ENCODE measurements at regions not wholly inside any gene's neighbourhood (a gene's known extent, or its start where the extent isn't known, plus 50 kb on each side); places are given as distances from the start of the nearest gene placed in this dataset.

DNA sequence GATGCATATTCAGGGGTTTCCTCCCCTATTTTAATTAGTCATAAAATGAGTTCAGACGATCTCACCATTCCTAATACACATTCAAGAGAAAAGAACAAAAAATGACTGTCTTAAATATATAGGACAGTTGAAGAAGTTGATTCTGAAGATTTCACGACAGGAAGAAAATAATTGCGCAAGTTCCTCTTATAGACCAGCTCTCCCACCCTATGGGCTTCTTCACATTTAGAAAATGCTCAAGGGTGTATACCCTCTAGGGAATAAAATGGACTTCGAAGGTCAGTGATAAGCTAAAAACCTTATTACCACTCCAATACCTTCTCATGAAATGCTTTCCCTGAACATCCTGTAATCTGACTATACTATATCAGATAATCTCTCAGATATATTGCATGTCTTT lies 149.2 kb upstream of the TEX13C start:
- Histone ChIP-seq H3K27me3 (replicated peaks; ENCODE audit: insufficient read depth) (no peaks in the 10 kb centered on the region), H3K4me3 (no peak overlapping the region), H3K4me1 (replicated peaks) (no peaks in the 10 kb centered on the region), H3K36me3 (no peaks in the 10 kb centered on the region), H3K9me3 (no peaks in the 10 kb centered on the region), H3K27ac (no peak overlapping the region)
- no peak for DNase-seq (ENCODE audit: low spot score)
- TF ChIP-seq POLR2AphosphoS5 (IDR thresholded peaks at IDR 0.05) (no peak), CTCF (IDR thresholded peaks at IDR 0.05) (no peak), POLR2A (IDR thresholded peaks at IDR 0.05) (no peak)
- WGBS: 77% methylated on average over 4 of the region's 4 CpGs
- intact Hi-C loops (cut with DNase I): no loop called here

GRCh38 chrX:125172531-125172930 lies 147.1 kb upstream of the TEX13C start:
- WGBS: 84% methylated on average over 5 of the region's 5 CpGs
- intact Hi-C loops (cut with DNase I): no loop called here
- Histone ChIP-seq H3K27me3 (replicated peaks; ENCODE audit: insufficient read depth) (no peaks in the 10 kb centered on the region), H3K27ac (no peak overlapping the region), H3K4me1 (replicated peaks) (no peaks in the 10 kb centered on the region), H3K4me3 (no peak overlapping the region), H3K36me3 (no peaks in the 10 kb centered on the region), H3K9me3 (no peaks in the 10 kb centered on the region)
- DNase-seq (ENCODE audit: low spot score): no peak
- TF ChIP-seq POLR2AphosphoS5 (IDR thresholded peaks at IDR 0.05): no peak
- TF ChIP-seq CTCF (IDR thresholded peaks at IDR 0.05): no peak
- TF ChIP-seq POLR2A (IDR thresholded peaks at IDR 0.05): no peak

DNA sequence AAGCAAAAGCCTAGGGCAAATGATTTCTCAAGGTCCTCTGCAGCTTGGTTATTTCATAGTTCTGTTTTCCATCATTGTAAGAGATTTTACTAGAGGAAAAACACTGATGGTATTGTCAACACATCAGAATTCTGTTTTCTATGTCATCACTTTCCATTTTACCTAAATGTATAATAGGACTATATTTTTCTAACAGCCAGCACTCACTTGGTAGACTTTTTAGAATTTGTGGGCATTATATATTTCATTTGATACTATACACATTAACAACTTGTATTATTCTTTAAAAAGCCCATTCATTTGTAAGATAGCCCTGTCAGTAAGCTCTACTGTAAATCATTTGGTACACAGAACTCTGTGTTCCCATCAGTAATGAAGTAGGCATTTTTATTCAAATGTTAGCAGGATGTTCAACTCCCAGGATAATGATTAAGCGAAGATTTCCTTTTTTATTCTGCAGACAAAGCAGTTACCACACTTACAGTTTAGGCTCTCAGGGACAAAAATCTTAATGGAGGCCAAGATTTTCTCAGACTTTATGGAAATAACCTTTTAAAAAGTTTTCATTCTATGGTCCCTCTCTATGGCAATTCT lies 143.6 kb upstream of the TEX13C start:
- no peaks in the 10 kb centered on the region for H3K27me3 ChIP-seq (replicated peaks; ENCODE audit: insufficient read depth)
- H3K4me1 ChIP-seq (replicated peaks): no peaks in the 10 kb centered on the region
- WGBS: 0% methylated on average over 1 of the region's 1 CpG
- intact Hi-C loops (cut with DNase I): no loop called here
- DNase-seq (ENCODE audit: low spot score): no peak
- no peak overlapping the region for H3K4me3 ChIP-seq
- no peaks in the 10 kb centered on the region for H3K36me3 ChIP-seq
- H3K27ac ChIP-seq: no peak overlapping the region
- TF ChIP-seq CTCF (IDR thresholded peaks at IDR 0.05): no peak
- TF ChIP-seq POLR2A (IDR thresholded peaks at IDR 0.05): no peak
- TF ChIP-seq POLR2AphosphoS5 (IDR thresholded peaks at IDR 0.05): no peak
- no peaks in the 10 kb centered on the region for H3K9me3 ChIP-seq

- Histone ChIP-seq H3K27ac (no peak overlapping the region), H3K9me3 (no peaks in the 10 kb centered on the region), H3K27me3 (replicated peaks; ENCODE audit: insufficient read depth) (no peaks in the 10 kb centered on the region), H3K4me1 (replicated peaks) (no peaks in the 10 kb centered on the region), H3K4me3 (no peak overlapping the region), H3K36me3 (no peaks in the 10 kb centered on the region)
- DNase-seq (ENCODE audit: low spot score): no peak
- TF ChIP-seq CTCF (IDR thresholded peaks at IDR 0.05): no peak
- no peak for TF ChIP-seq POLR2AphosphoS5 (IDR thresholded peaks at IDR 0.05)
- no peak for TF ChIP-seq POLR2A (IDR thresholded peaks at IDR 0.05)
- intact Hi-C loops (cut with DNase I): no loop called here
- WGBS: 93% methylated on average over 4 of the region's 4 CpGs
Measured at GRCh38 chrX:125193921-125194320, 125.8 kb upstream of the TEX13C start.

DNA sequence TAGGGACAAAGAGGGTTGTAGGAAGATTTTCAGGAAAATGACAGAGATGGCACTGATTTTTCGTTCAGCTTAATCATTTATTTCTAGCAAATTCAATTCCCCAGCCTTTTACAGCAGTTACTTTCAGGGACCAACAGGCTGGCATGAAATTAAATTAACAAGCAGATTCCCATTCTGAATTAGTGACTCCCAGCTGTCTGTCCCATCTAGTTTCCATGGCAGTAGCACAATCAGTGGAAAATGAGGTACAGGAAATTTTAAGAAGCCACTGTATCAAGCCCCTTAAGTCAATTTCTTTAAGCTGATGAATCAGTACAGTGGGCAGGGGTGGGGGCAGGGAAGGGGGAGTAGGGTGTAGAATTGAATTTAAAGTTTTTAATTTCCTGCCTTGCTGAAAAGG lies 121.1 kb upstream of the TEX13C start:
- WGBS: 91% methylated on average over 1 of the region's 1 CpG
- intact Hi-C loops (cut with DNase I): no loop called here
- H3K9me3 ChIP-seq: no peaks in the 10 kb centered on the region

More for the DNA sequence above, 121.1 kb upstream of the TEX13C start:
- Histone ChIP-seq H3K27me3 (replicated peaks; ENCODE audit: insufficient read depth) (no peaks in the 10 kb centered on the region), H3K4me3 (no peak overlapping the region), H3K27ac (no peak overlapping the region), H3K4me1 (replicated peaks) (no peaks in the 10 kb centered on the region), H3K36me3 (no peaks in the 10 kb centered on the region)
- TF ChIP-seq POLR2A (IDR thresholded peaks at IDR 0.05): no peak
- TF ChIP-seq CTCF (IDR thresholded peaks at IDR 0.05): no peak
- no peak for DNase-seq (ENCODE audit: low spot score)

All from prostate gland (tissue), 2 donors.